Vagina (tissue), 2 donors: ENCODE measurements at regions not wholly inside any gene's neighbourhood (a gene's known extent, or its start where the extent isn't known, plus 50 kb on each side); places are given as distances from the start of the nearest gene placed in this dataset.

ENCODE experiments used
- POLR2A ChIP-seq, 2 donors: fragments of 450-650 bp; IDR thresholded peaks; one replicate each; pipeline ENCODE4 v1.6.1; 2017; ENCODE audit warnings: antibody characterized with exemption in 2 of 2, mild to moderate bottlenecking in 2 of 2, moderate library complexity in 2 of 2
- POLR2AphosphoS5 ChIP-seq, 2 donors: sonication (generic); formaldehyde crosslinking; IDR thresholded peaks; one replicate each; pipeline ENCODE4 v1.9.0; 2017; ENCODE audit warnings: antibody characterized with exemption in 2 of 2, mild to moderate bottlenecking in 2 of 2, low read depth in 1 of 2; ENCODE audit not compliant: insufficient read depth in 1 of 2
- TF ChIP-seq, protein P1 (sequence below), 3 experiments: fragments of 450-650 bp in 2 of 3; fragments of 200-600 bp in 1 of 3; sonication (generic) in 1 of 3; IDR thresholded peaks; one replicate each; pipeline ENCODE4 v1.5.1; 2017 to 2019; ENCODE audit warnings: antibody characterized with exemption in 3 of 3, mild to moderate bottlenecking in 2 of 3, moderate library complexity in 2 of 3

- TF ChIP-seq, protein P1, sequence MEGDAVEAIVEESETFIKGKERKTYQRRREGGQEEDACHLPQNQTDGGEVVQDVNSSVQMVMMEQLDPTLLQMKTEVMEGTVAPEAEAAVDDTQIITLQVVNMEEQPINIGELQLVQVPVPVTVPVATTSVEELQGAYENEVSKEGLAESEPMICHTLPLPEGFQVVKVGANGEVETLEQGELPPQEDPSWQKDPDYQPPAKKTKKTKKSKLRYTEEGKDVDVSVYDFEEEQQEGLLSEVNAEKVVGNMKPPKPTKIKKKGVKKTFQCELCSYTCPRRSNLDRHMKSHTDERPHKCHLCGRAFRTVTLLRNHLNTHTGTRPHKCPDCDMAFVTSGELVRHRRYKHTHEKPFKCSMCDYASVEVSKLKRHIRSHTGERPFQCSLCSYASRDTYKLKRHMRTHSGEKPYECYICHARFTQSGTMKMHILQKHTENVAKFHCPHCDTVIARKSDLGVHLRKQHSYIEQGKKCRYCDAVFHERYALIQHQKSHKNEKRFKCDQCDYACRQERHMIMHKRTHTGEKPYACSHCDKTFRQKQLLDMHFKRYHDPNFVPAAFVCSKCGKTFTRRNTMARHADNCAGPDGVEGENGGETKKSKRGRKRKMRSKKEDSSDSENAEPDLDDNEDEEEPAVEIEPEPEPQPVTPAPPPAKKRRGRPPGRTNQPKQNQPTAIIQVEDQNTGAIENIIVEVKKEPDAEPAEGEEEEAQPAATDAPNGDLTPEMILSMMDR (IDR thresholded peaks at IDR 0.05) = no peak
- TF ChIP-seq POLR2A (IDR thresholded peaks at IDR 0.05) = no peak
- no peak for TF ChIP-seq POLR2AphosphoS5 (IDR thresholded peaks at IDR 0.05; ENCODE audit: insufficient read depth in 1 of 2, low read depth in 1 of 2)
These were observed 102.2 kb downstream of the SOD2 start for GRCh38 chr6:159590835-159591234.
